Neuronal stem cell (in vitro differentiated cells): ENCODE measurements at regions not wholly inside any gene's neighbourhood (a gene's known extent, or its start where the extent isn't known, plus 50 kb on each side); places are given as distances from the start of the nearest gene placed in this dataset.

Source experiments
- DNase-seq: peaks from one replicate; pipeline ENCODE4 v3.0.0-alpha.2; 2013; ENCODE audit warnings: low spot score
- H2AFZ ChIP-seq: one replicate; pipeline ENCODE4 v1.6.1; 2013; ENCODE audit warnings: mild to moderate bottlenecking, low read length, inconsistent platforms
- H2AK5ac ChIP-seq: 2 replicates; pipeline ENCODE4 v1.6.1; 2013; ENCODE audit warnings: low read depth, mild to moderate bottlenecking, inconsistent platforms, low read length, moderate library complexity, mixed read lengths
- H2BK120ac ChIP-seq: 2 replicates; pipeline ENCODE4 v1.6.1; 2013; ENCODE audit warnings: low read depth, mild to moderate bottlenecking, inconsistent platforms, low read length, moderate library complexity, mixed read lengths
- H2BK12ac ChIP-seq: one replicate; pipeline ENCODE4 v1.6.1; 2013; ENCODE audit warnings: low read length, inconsistent platforms
- H2BK15ac ChIP-seq: 2 replicates; pipeline ENCODE4 v1.6.1; 2013; ENCODE audit warnings: mild to moderate bottlenecking, low read length, inconsistent platforms, mixed read lengths
- H2BK5ac ChIP-seq: one replicate; pipeline ENCODE4 v1.6.1; 2013; ENCODE audit warnings: inconsistent platforms, mild to moderate bottlenecking, low read length, moderate library complexity
- H3K14ac ChIP-seq: one replicate; pipeline ENCODE4 v1.6.1; 2013; ENCODE audit warnings: low read length, inconsistent platforms
- H3K18ac ChIP-seq: 2 replicates; pipeline ENCODE4 v1.6.1; 2013; ENCODE audit warnings: low read length, inconsistent platforms
- H3K23ac ChIP-seq: 2 replicates; pipeline ENCODE4 v1.6.1; 2013; ENCODE audit warnings: low read depth, mild to moderate bottlenecking, mixed read lengths, low read length, inconsistent platforms; ENCODE audit not compliant: poor library complexity
- H3K27ac ChIP-seq: replicated peaks from 3 replicates; pipeline ENCODE4 v1.5.1; 2013; ENCODE audit warnings: low read length, inconsistent platforms
- H3K27me3 ChIP-seq, 3 experiments: 2 replicates each; pipeline ENCODE4 v1.6.1; 2013; ENCODE audit warnings: low read length in 3 of 3, mild to moderate bottlenecking in 2 of 3, inconsistent platforms in 1 of 3, low read depth in 1 of 3, mixed read lengths in 1 of 3, moderate library complexity in 1 of 3; ENCODE audit not compliant: control insufficient read depth in 3 of 3, insufficient read depth in 3 of 3
- H3K36me3 ChIP-seq, 2 donors: replicated peaks in 1 of 2; 2 replicates each; pipeline ENCODE4 v1.6.1; 2013; ENCODE audit warnings: low read length in 2 of 2; ENCODE audit not compliant: control insufficient read depth in 2 of 2, insufficient read depth in 2 of 2
- H3K4ac ChIP-seq: 2 replicates; pipeline ENCODE4 v1.6.1; 2013; ENCODE audit warnings: inconsistent platforms, mild to moderate bottlenecking, low read length, moderate library complexity
- H3K4me1 ChIP-seq, 2 donors: 1 replicate in 1 of 2; 2 replicates in 1 of 2; pipeline ENCODE4 v1.6.1; 2013; ENCODE audit warnings: low read length in 2 of 2, low read depth in 1 of 2; ENCODE audit not compliant: control insufficient read depth in 2 of 2, insufficient read depth in 1 of 2
- H3K4me2 ChIP-seq: one replicate; pipeline ENCODE4 v1.6.1; 2013; ENCODE audit warnings: mild to moderate bottlenecking, low read length, inconsistent platforms; ENCODE audit not compliant: insufficient read depth, poor library complexity, severe bottlenecking
- H3K4me3 ChIP-seq, 2 donors: 2 replicates each; pipeline ENCODE4 v1.5.1; 2013; ENCODE audit warnings: low read length in 2 of 2, mild to moderate bottlenecking in 2 of 2, inconsistent platforms in 1 of 2, moderate library complexity in 1 of 2
- H3K79me1 ChIP-seq: one replicate; pipeline ENCODE4 v1.6.1; 2013; ENCODE audit warnings: low read depth, mild to moderate bottlenecking, inconsistent platforms, low read length, moderate library complexity
- H3K9ac ChIP-seq: one replicate; pipeline ENCODE4 v1.6.1; 2013; ENCODE audit warnings: mild to moderate bottlenecking, low read depth, low read length, inconsistent platforms; ENCODE audit not compliant: poor library complexity
- H3K9me3 ChIP-seq, 2 donors: replicated peaks in 1 of 2; 2 replicates each; pipeline versions ENCODE3 to v1.6.1; 2013; ENCODE audit warnings: low read length in 2 of 2, mild to moderate bottlenecking in 2 of 2, inconsistent platforms in 1 of 2, low read depth in 1 of 2, mixed read lengths in 1 of 2, moderate library complexity in 1 of 2; ENCODE audit not compliant: control insufficient read depth in 2 of 2, insufficient read depth in 1 of 2
- H4K8ac ChIP-seq: one replicate; pipeline ENCODE4 v1.6.1; 2013; ENCODE audit warnings: low read depth, mild to moderate bottlenecking, inconsistent platforms, low read length, moderate library complexity
- H4K91ac ChIP-seq: one replicate; pipeline ENCODE4 v1.6.1; 2013; ENCODE audit warnings: low read length, low read depth, mild to moderate bottlenecking, inconsistent platforms; ENCODE audit not compliant: poor library complexity
- WGBS, 2 donors: extraction: QIAGEN DNeasy Blood & Tissue Kit; methylation state at CpG; one replicate each; pipeline ENCODE4 v1.1.7; 2013; ENCODE audit warnings: missing lambda C conversion rate in 2 of 2, mixed read lengths in 1 of 2; ENCODE audit not compliant: insufficient read length in 2 of 2, insufficient replicate concordance in 1 of 2; ENCODE audit errors: extremely low coverage in 2 of 2; 5-methylcytosine and 5-hydroxymethylcytosine counted together

DNA sequence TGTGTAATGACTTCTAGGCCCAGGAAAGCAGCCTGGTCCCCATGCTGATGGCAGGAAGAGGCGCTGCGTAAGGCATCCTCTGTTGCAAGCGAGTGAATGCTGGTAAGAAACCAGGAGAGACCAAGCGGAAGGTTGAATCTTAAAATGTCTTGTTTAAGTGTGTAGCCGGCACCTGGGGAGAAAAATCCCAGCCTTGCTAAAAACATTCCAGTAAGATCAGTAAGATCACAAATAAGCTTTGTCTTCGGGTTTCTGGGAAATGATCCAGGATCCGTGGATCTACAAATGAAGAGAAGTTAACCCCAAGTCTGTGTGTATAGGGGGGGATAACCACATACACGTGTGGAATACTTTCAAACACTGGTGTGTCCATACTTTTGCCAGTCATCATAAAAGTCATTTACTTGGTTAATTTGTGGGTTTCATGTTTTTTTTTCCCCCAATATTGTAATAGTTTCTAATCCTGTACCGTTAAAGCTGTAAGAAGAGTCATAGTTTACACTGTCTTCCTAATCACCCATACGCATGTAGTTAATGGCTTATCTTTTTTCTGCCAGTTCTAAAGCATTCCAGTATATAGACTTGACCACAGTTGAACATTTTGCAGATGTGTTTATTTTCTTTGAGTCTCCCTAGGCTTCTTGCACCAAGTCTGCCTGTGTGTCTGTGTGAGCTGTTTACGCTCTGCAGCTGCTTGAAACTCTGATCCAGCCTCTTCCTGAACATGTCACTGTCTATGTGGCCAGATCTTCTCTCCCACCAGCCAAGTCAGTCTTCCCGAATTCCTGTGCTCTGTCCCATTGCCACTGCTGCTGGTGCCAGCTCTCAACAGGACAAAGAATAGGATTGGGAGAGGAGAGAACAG is 135.9 kb upstream of the ARL4C start:
- H2AFZ ChIP-seq = peak overlapping the region; percentile 49
- no peak overlapping the region for H3K14ac ChIP-seq
- H3K18ac ChIP-seq = no peak overlapping the region
- no CpG with 5 or more reads among the region's 12 CpGs for WGBS, 2 donors
- no peaks in the 10 kb centered on the region for H3K27me3 ChIP-seq
- H3K9me3 ChIP-seq = peaks cover 0 to 9% of the 10 kb centered on the region in 2 donors
- H2BK120ac ChIP-seq = no peak overlapping the region
- H4K8ac ChIP-seq = no peak overlapping the region
- no peak overlapping the region for H3K4me2 ChIP-seq
- no peaks in the 10 kb centered on the region for H3K36me3 ChIP-seq
- H2AK5ac ChIP-seq = no peak overlapping the region
- no peak for DNase-seq
- no peak overlapping the region for H3K23ac ChIP-seq
- H3K9ac ChIP-seq = no peak overlapping the region
- no peak overlapping the region for H3K4me3 ChIP-seq
- H3K79me1 ChIP-seq = no peaks in the 10 kb centered on the region
- H3K4ac ChIP-seq = no peak overlapping the region
- peaks cover 9 to 13% of the 10 kb centered on the region in 2 donors for H3K4me1 ChIP-seq
- H3K27ac ChIP-seq = no peak overlapping the region
- H4K91ac ChIP-seq = no peak overlapping the region
- H2BK15ac ChIP-seq = no peak overlapping the region
- H2BK5ac ChIP-seq = no peak overlapping the region
- no peak overlapping the region for H2BK12ac ChIP-seq

DNA sequence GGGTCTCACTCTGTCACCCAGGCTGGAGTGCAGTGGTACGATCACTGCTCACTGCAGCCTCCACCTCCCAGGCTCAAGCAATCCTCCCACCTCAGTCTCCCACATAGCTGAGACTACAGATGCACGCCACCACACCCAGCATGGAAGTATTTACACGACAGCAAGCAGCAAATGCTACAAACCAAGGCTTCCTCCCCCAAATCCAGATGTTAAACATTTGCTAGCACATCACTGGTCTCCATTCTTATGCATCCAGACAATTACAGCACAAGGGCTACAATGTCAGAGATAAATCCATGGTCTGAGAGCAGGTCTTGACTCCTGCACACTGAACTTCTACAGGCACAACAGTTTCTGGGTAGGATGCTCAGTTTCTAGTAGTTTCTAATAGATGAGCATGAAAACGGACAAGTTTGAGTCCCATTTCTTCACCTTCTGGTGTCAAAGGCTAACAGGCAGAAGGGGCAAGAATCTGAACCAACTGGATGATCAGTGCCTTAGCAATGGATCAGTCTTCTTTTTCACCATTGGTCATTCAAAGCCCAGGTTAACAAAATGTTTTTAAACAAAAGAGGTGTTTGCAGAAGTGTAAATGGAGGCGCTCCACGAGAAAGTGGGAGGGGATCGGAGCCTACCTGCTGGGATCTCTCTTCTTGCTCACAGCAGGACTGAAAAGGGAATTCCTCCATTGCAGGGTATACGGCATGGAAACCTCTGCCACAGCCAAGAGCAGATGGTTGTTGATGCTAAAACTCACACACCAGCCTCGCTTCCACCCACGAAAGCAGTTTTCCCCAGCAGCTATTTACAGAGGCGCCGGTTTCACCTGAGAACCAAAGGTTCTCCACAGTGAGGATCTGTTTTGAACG is 135.0 kb upstream of the ARL4C start:
- H4K8ac ChIP-seq = no peak overlapping the region
- no peak overlapping the region for H2BK12ac ChIP-seq
- WGBS, 2 donors = no CpG with 5 or more reads among the region's 13 CpGs
- H2BK120ac ChIP-seq = no peak overlapping the region
- H3K79me1 ChIP-seq = no peaks in the 10 kb centered on the region
- DNase-seq = no peak
- H3K4me3 ChIP-seq = no peak overlapping the region
- peak overlapping the region; percentile 49 for H2AFZ ChIP-seq
- H3K4me2 ChIP-seq = no peak overlapping the region
- H3K27me3 ChIP-seq = no peaks in the 10 kb centered on the region
- H3K27ac ChIP-seq = no peak overlapping the region
- H3K36me3 ChIP-seq = no peaks in the 10 kb centered on the region
- no peak overlapping the region for H2BK15ac ChIP-seq
- no peak overlapping the region for H3K14ac ChIP-seq
- no peak overlapping the region for H3K18ac ChIP-seq
- H3K23ac ChIP-seq = no peak overlapping the region
- no peak overlapping the region for H2AK5ac ChIP-seq
- H3K4me1 ChIP-seq = peaks cover 9 to 13% of the 10 kb centered on the region in 2 donors
- no peak overlapping the region for H4K91ac ChIP-seq
- H3K9me3 ChIP-seq = peaks cover 2 to 9% of the 10 kb centered on the region in 2 donors
- no peak overlapping the region for H3K4ac ChIP-seq
- H3K9ac ChIP-seq = no peak overlapping the region
- no peak overlapping the region for H2BK5ac ChIP-seq

DNA sequence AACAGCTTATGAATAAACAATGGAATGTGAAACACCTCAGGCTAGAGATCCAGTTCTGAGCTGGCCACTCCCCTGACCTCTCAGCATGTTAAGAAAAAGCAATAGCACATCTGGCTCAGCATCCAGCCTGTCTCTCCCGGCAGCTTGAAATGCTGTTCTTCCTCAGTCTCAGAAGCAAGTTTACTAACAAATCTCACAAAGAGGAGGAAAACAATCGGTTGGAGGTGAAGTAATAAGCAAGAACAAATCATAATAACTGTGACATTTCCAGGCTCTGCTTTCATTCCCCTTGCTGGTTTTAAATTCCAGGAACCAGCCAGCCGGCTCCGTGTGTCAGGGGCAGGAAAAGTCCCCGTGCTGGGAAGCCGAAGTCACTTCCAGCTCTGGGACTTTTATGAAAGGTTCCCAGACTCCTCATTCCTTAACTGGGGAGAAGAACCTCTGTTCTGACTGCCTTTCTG is 133.9 kb upstream of the ARL4C start:
- Histone ChIP-seq H3K4me3 (no peak overlapping the region), H3K79me1 (no peaks in the 10 kb centered on the region), H3K4me1 (peaks cover 9 to 13% of the 10 kb centered on the region in 2 donors), H3K27me3 (no peaks in the 10 kb centered on the region), H4K91ac (no peak overlapping the region), H3K36me3 (no peaks in the 10 kb centered on the region), H3K4ac (no peak overlapping the region), H3K23ac (no peak overlapping the region), H3K4me2 (no peak overlapping the region), H3K9ac (no peak overlapping the region), H2BK5ac (no peak overlapping the region), H3K27ac (no peak overlapping the region), H3K14ac (no peak overlapping the region), H3K9me3 (peaks cover 2 to 9% of the 10 kb centered on the region in 2 donors), H3K18ac (no peak overlapping the region), H2AFZ (peak overlapping the region; percentile 77), H2BK120ac (no peak overlapping the region), H2BK12ac (no peak overlapping the region), H4K8ac (no peak overlapping the region), H2BK15ac (no peak overlapping the region), H2AK5ac (no peak overlapping the region)
- no CpG with 5 or more reads among the region's 6 CpGs for WGBS, 2 donors
- DNase-seq = no peak

- peaks cover 9 to 13% of the 10 kb centered on the region in 2 donors for H3K4me1 ChIP-seq
- no peak overlapping the region for H4K91ac ChIP-seq
- no peak overlapping the region for H3K23ac ChIP-seq
- no peak overlapping the region for H2AFZ ChIP-seq
- no peak overlapping the region for H2BK12ac ChIP-seq
- no CpG with 5 or more reads among the region's 3 CpGs for WGBS, 2 donors
- no peaks in the 10 kb centered on the region for H3K79me1 ChIP-seq
- no peak overlapping the region for H3K4me3 ChIP-seq
- H3K9ac ChIP-seq = no peak overlapping the region
- peaks cover 2 to 9% of the 10 kb centered on the region in 2 donors for H3K9me3 ChIP-seq
- H3K4ac ChIP-seq = no peak overlapping the region
- no peak overlapping the region for H3K4me2 ChIP-seq
- H2AK5ac ChIP-seq = no peak overlapping the region
- H3K14ac ChIP-seq = no peak overlapping the region
- no peak overlapping the region for H3K18ac ChIP-seq
- H4K8ac ChIP-seq = no peak overlapping the region
- no peak overlapping the region for H2BK5ac ChIP-seq
- H3K36me3 ChIP-seq = no peaks in the 10 kb centered on the region
- no peaks in the 10 kb centered on the region for H3K27me3 ChIP-seq
- no peak overlapping the region for H3K27ac ChIP-seq
- no peak overlapping the region for H2BK15ac ChIP-seq
- DNase-seq = no peak
- no peak overlapping the region for H2BK120ac ChIP-seq
Observed at GRCh38 chr2:234629596-234629995, 132.7 kb upstream of the ARL4C start.
